DOHH2 (cell line): ENCODE measurements at regions not wholly inside any gene's neighbourhood (a gene's known extent, or its start where the extent isn't known, plus 50 kb on each side); places are given as distances from the start of the nearest gene placed in this dataset.

Experiments
- EZH2phosphoT487 ChIP-seq: fragments of 200-600 bp; sonication (generic); IDR thresholded peaks from 2 replicates; pipeline ENCODE4 v1.6.1; 2017; ENCODE audit warnings: borderline replicate concordance, mild to moderate bottlenecking, antibody characterized with exemption, low read length, moderate library complexity, mixed read lengths
- TF ChIP-seq, protein P1 (sequence below): fragments of 200-600 bp; sonication (generic); IDR thresholded peaks from one replicate; pipeline ENCODE4 v1.5.1; 2014; ENCODE audit warnings: antibody characterized with exemption, mild to moderate bottlenecking, low read depth, low read length; ENCODE audit not compliant: poor library complexity, severe bottlenecking

DNA sequence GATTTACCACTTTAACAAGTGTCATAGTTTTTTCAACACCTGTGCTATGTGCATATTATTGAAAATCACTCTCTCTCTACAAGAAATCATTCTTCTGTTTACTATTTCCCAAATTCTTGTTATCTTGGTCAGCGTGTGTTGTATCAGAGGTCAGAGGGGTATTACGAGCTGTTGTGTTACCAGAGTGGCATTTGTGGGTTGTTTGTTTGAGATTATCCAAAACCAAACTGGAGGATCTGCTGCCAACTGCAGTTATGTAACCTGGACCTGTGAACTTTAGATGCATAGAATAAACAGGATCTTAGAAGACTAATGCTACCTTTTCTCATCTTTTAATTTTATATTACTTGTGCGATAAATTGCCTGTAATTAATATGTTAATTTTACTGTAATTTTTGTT is 1751.4 kb upstream of the SPRY2 start:
- TF ChIP-seq, protein P1, sequence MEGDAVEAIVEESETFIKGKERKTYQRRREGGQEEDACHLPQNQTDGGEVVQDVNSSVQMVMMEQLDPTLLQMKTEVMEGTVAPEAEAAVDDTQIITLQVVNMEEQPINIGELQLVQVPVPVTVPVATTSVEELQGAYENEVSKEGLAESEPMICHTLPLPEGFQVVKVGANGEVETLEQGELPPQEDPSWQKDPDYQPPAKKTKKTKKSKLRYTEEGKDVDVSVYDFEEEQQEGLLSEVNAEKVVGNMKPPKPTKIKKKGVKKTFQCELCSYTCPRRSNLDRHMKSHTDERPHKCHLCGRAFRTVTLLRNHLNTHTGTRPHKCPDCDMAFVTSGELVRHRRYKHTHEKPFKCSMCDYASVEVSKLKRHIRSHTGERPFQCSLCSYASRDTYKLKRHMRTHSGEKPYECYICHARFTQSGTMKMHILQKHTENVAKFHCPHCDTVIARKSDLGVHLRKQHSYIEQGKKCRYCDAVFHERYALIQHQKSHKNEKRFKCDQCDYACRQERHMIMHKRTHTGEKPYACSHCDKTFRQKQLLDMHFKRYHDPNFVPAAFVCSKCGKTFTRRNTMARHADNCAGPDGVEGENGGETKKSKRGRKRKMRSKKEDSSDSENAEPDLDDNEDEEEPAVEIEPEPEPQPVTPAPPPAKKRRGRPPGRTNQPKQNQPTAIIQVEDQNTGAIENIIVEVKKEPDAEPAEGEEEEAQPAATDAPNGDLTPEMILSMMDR = no peak
- no peak for TF ChIP-seq EZH2phosphoT487
